ENCODE measurements at regions not wholly inside any gene's neighbourhood (a gene's known extent, or its start where the extent isn't known, plus 50 kb on each side); places are given as distances from the start of the nearest gene placed in this dataset.

DNA sequence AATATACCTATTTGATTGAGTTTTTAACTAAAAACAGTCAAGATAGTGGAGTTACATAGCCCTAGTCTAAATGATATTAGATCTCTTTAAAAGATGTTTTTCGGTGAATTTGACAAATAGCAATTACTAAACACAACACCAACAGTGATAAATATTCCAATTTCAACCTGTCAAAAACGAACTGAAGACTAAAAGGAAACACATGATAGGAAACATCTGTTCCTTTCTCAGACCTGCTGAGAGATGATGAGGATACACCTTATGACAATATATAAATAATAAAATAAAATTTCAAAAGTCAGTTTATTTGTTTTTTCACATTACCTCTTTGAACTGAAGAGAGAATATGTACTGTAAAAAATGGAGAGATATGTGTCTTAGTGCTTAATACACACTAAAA, 232.7 kb downstream of the RASSF9 start:
- TF ChIP-seq, protein P1, sequence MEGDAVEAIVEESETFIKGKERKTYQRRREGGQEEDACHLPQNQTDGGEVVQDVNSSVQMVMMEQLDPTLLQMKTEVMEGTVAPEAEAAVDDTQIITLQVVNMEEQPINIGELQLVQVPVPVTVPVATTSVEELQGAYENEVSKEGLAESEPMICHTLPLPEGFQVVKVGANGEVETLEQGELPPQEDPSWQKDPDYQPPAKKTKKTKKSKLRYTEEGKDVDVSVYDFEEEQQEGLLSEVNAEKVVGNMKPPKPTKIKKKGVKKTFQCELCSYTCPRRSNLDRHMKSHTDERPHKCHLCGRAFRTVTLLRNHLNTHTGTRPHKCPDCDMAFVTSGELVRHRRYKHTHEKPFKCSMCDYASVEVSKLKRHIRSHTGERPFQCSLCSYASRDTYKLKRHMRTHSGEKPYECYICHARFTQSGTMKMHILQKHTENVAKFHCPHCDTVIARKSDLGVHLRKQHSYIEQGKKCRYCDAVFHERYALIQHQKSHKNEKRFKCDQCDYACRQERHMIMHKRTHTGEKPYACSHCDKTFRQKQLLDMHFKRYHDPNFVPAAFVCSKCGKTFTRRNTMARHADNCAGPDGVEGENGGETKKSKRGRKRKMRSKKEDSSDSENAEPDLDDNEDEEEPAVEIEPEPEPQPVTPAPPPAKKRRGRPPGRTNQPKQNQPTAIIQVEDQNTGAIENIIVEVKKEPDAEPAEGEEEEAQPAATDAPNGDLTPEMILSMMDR (IDR thresholded peaks at IDR 0.05; ENCODE audit: control extremely low read depth in 1 of 3, insufficient read depth in 1 of 3, low read depth in 1 of 3, low read length in 3 of 3) = no peak
- TF ChIP-seq TAF1 (IDR thresholded peaks at IDR 0.05; ENCODE audit: low read depth, low read length) (no peak), EP300 (IDR thresholded peaks at IDR 0.05; ENCODE audit: borderline replicate concordance in 1 of 2, low read depth in 2 of 2, low read length in 2 of 2) (no peak), HDAC6 (IDR thresholded peaks at IDR 0.05; ENCODE audit: low read depth, low read length) (no peak), POLR2AphosphoS5 (IDR thresholded peaks at IDR 0.05; ENCODE audit: low read depth, low read length) (no peak), SP2 (IDR thresholded peaks at IDR 0.05; ENCODE audit: low read length) (no peak), BCL11A (IDR thresholded peaks at IDR 0.05; ENCODE audit: low read depth in 2 of 2, low read length in 2 of 2) (no peak), EZH2 (IDR thresholded peaks at IDR 0.05; ENCODE audit: low read depth, low read length, severe bottlenecking) (no peak), POLR2A (IDR thresholded peaks at IDR 0.05; ENCODE audit: control extremely low read depth in 1 of 2, low read depth in 2 of 2, low read length in 2 of 2) (no peak), RNF2 (IDR thresholded peaks at IDR 0.05; ENCODE audit: borderline replicate concordance, low read depth, low read length, missing control alignments, poor library complexity, severe bottlenecking) (no peak), TEAD4 (IDR thresholded peaks at IDR 0.05; ENCODE audit: low read depth, low read length) (no peak), FOSL1 (IDR thresholded peaks at IDR 0.05; ENCODE audit: insufficient read depth, low read depth, low read length) (no peak), SIN3A (conservative IDR thresholded peaks at IDR 0.05 in 1 of 2, IDR thresholded peaks at IDR 0.05 in 1 of 2; ENCODE audit: low read depth in 1 of 2, low read length in 2 of 2) (no peak), EGR1 (IDR thresholded peaks at IDR 0.05; ENCODE audit: borderline replicate concordance, low read depth, low read length) (no peak)
